Body of pancreas (tissue), 4 donors: ENCODE measurements at regions not wholly inside any gene's neighbourhood (a gene's known extent, or its start where the extent isn't known, plus 50 kb on each side); places are given as distances from the start of the nearest gene placed in this dataset.

Experiments
- POLR2A ChIP-seq, 3 donors: fragments of 450-650 bp; IDR thresholded peaks; one replicate each; pipeline ENCODE4 v1.6.1; 2016; ENCODE audit warnings: antibody characterized with exemption in 3 of 3, mild to moderate bottlenecking in 2 of 3
- TF ChIP-seq, protein P1 (sequence below), 7 experiments: fragments of 450-650 bp in 4 of 7; fragments of 200-600 bp in 3 of 7; sonication (generic) in 3 of 7; IDR thresholded peaks; one replicate each; pipeline ENCODE4 v1.5.1; 2016 to 2019; ENCODE audit warnings: antibody characterized with exemption in 7 of 7

- TF ChIP-seq, protein P1, sequence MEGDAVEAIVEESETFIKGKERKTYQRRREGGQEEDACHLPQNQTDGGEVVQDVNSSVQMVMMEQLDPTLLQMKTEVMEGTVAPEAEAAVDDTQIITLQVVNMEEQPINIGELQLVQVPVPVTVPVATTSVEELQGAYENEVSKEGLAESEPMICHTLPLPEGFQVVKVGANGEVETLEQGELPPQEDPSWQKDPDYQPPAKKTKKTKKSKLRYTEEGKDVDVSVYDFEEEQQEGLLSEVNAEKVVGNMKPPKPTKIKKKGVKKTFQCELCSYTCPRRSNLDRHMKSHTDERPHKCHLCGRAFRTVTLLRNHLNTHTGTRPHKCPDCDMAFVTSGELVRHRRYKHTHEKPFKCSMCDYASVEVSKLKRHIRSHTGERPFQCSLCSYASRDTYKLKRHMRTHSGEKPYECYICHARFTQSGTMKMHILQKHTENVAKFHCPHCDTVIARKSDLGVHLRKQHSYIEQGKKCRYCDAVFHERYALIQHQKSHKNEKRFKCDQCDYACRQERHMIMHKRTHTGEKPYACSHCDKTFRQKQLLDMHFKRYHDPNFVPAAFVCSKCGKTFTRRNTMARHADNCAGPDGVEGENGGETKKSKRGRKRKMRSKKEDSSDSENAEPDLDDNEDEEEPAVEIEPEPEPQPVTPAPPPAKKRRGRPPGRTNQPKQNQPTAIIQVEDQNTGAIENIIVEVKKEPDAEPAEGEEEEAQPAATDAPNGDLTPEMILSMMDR (IDR thresholded peaks at IDR 0.05), result no peak
- no peak for TF ChIP-seq POLR2A (IDR thresholded peaks at IDR 0.05)
Measured at GRCh38 chr5:92237896-92238295, 854.8 kb upstream of the ARRDC3 start.
